ENCODE measurements at regions not wholly inside any gene's neighbourhood (a gene's known extent, or its start where the extent isn't known, plus 50 kb on each side); places are given as distances from the start of the nearest gene placed in this dataset.
"Not testable (repeated sequence)": the region's sequence is repeated elsewhere in the genome, so short reads cannot be mapped to it uniquely, and the experiment has no call there.

- not testable (repeated sequence) for DNase-seq (ENCODE audit: low read depth in 3 of 3)
Measured at GRCh38 chr7:36065563-36066342, 87.3 kb upstream of the EEPD1 start.

GRCh38 chr7:36066343-36066664 is 86.8 kb upstream of the EEPD1 start:
- DNase-seq (ENCODE audit: low read depth in 3 of 3): no peak

GRCh38 chr7:36070230-36070629 is 82.8 kb upstream of the EEPD1 start:
- no peak for DNase-seq (ENCODE audit: low read depth in 3 of 3)

GRCh38 chr7:36071605-36072004 is 81.4 kb upstream of the EEPD1 start:
- DNase-seq (ENCODE audit: low read depth in 3 of 3): no peak

- no peak for DNase-seq (ENCODE audit: low read depth in 3 of 3)
Measured at GRCh38 chr7:36072620-36073019, 80.4 kb upstream of the EEPD1 start.

GRCh38 chr7:36075561-36075960 is 77.5 kb upstream of the EEPD1 start:
- DNase-seq (ENCODE audit: low read depth in 3 of 3): no peak

- DNase-seq (ENCODE audit: low read depth in 3 of 3): no peak
Measured at GRCh38 chr7:36076074-36076473, 77.0 kb upstream of the EEPD1 start.

GRCh38 chr7:36078816-36079360 is 74.2 kb upstream of the EEPD1 start:
- no peak for DNase-seq (ENCODE audit: low read depth in 3 of 3)

GRCh38 chr7:36079446-36080025 is 73.5 kb upstream of the EEPD1 start:
- no peak for DNase-seq (ENCODE audit: low read depth in 3 of 3)

- DNase-seq (ENCODE audit: low read depth in 3 of 3): no peak
Measured at GRCh38 chr7:36080843-36081242, 72.2 kb upstream of the EEPD1 start.

GRCh38 chr7:36082216-36082615 is 70.8 kb upstream of the EEPD1 start:
- no peak for DNase-seq (ENCODE audit: low read depth in 3 of 3)

- DNase-seq (ENCODE audit: low read depth in 3 of 3): no peak
Measured at GRCh38 chr7:36082910-36083309, 70.1 kb upstream of the EEPD1 start.

- no peak for DNase-seq (ENCODE audit: low read depth in 3 of 3)
Measured at GRCh38 chr7:36083626-36084380, 69.3 kb upstream of the EEPD1 start.

- DNase-seq (ENCODE audit: low read depth in 3 of 3): no peak
Measured at GRCh38 chr7:36084485-36085091, 68.5 kb upstream of the EEPD1 start.

GRCh38 chr7:36085096-36085495 is 68.0 kb upstream of the EEPD1 start:
- DNase-seq (ENCODE audit: low read depth in 3 of 3): no peak

GRCh38 chr7:36086571-36086970 is 66.5 kb upstream of the EEPD1 start:
- no peak for DNase-seq (ENCODE audit: low read depth in 3 of 3)

GRCh38 chr7:36088553-36088952 is 64.5 kb upstream of the EEPD1 start:
- no peak for DNase-seq (ENCODE audit: low read depth in 3 of 3)

GRCh38 chr7:36088966-36089365 is 64.1 kb upstream of the EEPD1 start:
- no peak for DNase-seq (ENCODE audit: low read depth in 3 of 3)

- DNase-seq (ENCODE audit: low read depth in 3 of 3): no peak
Measured at GRCh38 chr7:36090976-36091873, 61.8 kb upstream of the EEPD1 start.

- DNase-seq (ENCODE audit: low read depth in 3 of 3): no peak
Measured at GRCh38 chr7:36091874-36092176, 61.2 kb upstream of the EEPD1 start.

- DNase-seq (ENCODE audit: low read depth in 3 of 3): no peak
Measured at GRCh38 chr7:36092221-36092771, 60.8 kb upstream of the EEPD1 start.

All from stimulated activated CD4-positive, alpha-beta T cell treated with anti-CD3 and anti-CD28 coated beads, TNF-alpha, amount 100 ng/mL, for 4 hours (primary cell).